HEK293T (cell line): ENCODE measurements at regions not wholly inside any gene's neighbourhood (a gene's known extent, or its start where the extent isn't known, plus 50 kb on each side); places are given as distances from the start of the nearest gene placed in this dataset.

Source experiments
- ARNT ChIP-seq: fragments of 450-650 bp; IDR thresholded peaks from 2 replicates; pipeline ENCODE4 v1.6.1; 2017; ENCODE audit warnings: mild to moderate bottlenecking
- BHLHE40 ChIP-seq: fragments of 450-650 bp; IDR thresholded peaks from 2 replicates; pipeline ENCODE4 v1.6.1; 2016; ENCODE audit warnings: mild to moderate bottlenecking, moderate library complexity, borderline replicate concordance
- FOXA1 ChIP-seq: fragments of 450-650 bp; IDR thresholded peaks from 2 replicates; pipeline ENCODE4 v1.6.1; 2016; ENCODE audit warnings: mild to moderate bottlenecking
- FOXK2 ChIP-seq: fragments of 450-650 bp; IDR thresholded peaks from 2 replicates; pipeline ENCODE4 v1.6.1; 2016; ENCODE audit warnings: mild to moderate bottlenecking
- HDGF ChIP-seq: fragments of 450-650 bp; IDR thresholded peaks from 2 replicates; pipeline ENCODE4 v1.6.1; 2017; ENCODE audit warnings: antibody characterized with exemption, borderline replicate concordance
- L3MBTL2 ChIP-seq: fragments of 450-650 bp; conservative IDR thresholded peaks from 2 replicates; pipeline ENCODE4 v1.6.1; 2016; ENCODE audit warnings: mild to moderate bottlenecking
- LEF1 ChIP-seq: fragments of 450-650 bp; IDR thresholded peaks from 2 replicates; pipeline ENCODE4 v1.6.1; 2017; ENCODE audit warnings: mild to moderate bottlenecking, borderline replicate concordance
- NFRKB ChIP-seq: fragments of 450-650 bp; IDR thresholded peaks from 2 replicates; pipeline ENCODE4 v1.6.1; 2016; ENCODE audit warnings: mild to moderate bottlenecking, moderate library complexity
- SP1 ChIP-seq: fragments of 450-650 bp; IDR thresholded peaks from 2 replicates; pipeline ENCODE4 v1.6.1; 2017
- SUZ12 ChIP-seq: fragments of 450-650 bp; IDR thresholded peaks from 2 replicates; pipeline ENCODE4 v1.6.1; 2016; ENCODE audit warnings: mild to moderate bottlenecking
- ZNF384 ChIP-seq: fragments of 450-650 bp; IDR thresholded peaks from 2 replicates; pipeline ENCODE4 v1.6.1; 2016
- TF ChIP-seq, protein P1 (sequence below): fragments of 450-650 bp; IDR thresholded peaks from 2 replicates; pipeline ENCODE4 v1.6.1; 2016

DNA sequence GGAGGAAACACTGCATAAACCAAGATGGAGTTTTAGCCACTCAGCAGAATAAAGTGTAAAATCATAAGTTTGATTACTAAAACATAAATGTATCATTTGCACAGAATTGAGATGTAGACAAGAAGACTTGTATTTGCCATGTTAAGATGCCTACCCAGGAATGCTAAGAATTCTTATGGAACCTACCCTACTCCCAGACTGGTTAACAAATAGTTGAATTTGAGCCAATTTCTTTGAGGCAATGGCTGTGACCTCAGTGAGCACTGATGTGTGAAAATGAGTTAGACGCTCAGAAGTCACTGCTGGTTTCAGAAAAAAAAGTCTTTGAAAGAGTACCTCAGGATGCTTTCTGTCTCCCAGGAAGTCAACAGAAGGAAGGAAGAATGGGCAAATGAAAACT is 95.6 kb downstream of the ESM1 start:
- no peak for TF ChIP-seq FOXA1
- TF ChIP-seq SP1: no peak
- no peak for TF ChIP-seq SUZ12
- no peak for TF ChIP-seq ZNF384
- no peak for TF ChIP-seq FOXK2
- TF ChIP-seq, protein P1, sequence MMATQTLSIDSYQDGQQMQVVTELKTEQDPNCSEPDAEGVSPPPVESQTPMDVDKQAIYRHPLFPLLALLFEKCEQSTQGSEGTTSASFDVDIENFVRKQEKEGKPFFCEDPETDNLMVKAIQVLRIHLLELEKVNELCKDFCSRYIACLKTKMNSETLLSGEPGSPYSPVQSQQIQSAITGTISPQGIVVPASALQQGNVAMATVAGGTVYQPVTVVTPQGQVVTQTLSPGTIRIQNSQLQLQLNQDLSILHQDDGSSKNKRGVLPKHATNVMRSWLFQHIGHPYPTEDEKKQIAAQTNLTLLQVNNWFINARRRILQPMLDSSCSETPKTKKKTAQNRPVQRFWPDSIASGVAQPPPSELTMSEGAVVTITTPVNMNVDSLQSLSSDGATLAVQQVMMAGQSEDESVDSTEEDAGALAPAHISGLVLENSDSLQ: no peak
- no peak for TF ChIP-seq LEF1
- TF ChIP-seq NFRKB: no peak
- TF ChIP-seq ARNT: no peak
- TF ChIP-seq BHLHE40: no peak
- TF ChIP-seq HDGF: no peak
- no peak for TF ChIP-seq L3MBTL2
